ENCODE measurements at regions not wholly inside any gene's neighbourhood (a gene's known extent, or its start where the extent isn't known, plus 50 kb on each side); places are given as distances from the start of the nearest gene placed in this dataset.

DNA sequence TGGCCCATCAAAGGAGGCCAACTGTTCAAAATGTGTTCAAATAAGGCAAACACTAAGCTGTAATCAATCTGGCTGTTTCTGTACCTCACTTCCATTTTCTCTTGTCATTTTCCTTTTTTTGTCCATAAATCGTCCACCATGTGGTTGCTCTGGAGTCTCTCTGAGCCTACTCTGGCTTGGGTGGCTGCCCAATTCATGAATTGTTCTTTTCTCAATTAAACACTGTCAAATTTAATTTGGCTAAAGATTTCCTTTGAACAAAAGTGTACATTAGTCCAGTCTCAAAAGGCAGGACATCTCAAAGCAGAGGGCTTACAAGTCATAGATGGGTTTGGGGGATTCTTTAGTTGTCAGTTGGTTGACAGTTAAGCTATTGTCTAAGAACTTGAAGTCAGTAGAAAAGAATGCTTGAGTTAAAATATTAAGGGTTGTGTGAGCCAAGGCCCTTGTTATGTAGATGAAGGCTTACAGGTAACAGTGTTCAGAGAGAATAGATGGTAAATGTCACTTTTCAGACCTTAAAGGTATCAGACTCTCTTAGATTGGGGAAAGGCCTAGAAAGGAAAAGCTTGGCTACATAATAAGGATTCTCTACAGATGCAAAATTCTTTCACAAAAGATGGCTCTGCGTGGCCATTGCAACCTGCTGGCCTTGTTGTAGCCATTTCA, 831.2 kb upstream of the CDH2 start:
- Histone ChIP-seq H3K79me2 (ENCODE audit: control insufficient read depth, insufficient read depth, low read length) (no peaks in the 10 kb centered on the region), H3K4me3 (replicated peaks in 1 of 4; ENCODE audit: control extremely low read depth in 1 of 4, insufficient read depth in 1 of 4, low read depth in 3 of 4, low read length in 4 of 4) (no peak overlapping the region), H2AFZ (ENCODE audit: low read length) (no peak overlapping the region), H3K9me3 (ENCODE audit: control insufficient read depth, insufficient read depth, low read depth, low read length) (no peaks in the 10 kb centered on the region), H3K36me3 (ENCODE audit: control insufficient read depth, insufficient read depth, low read length) (no peaks in the 10 kb centered on the region), H3K9ac (ENCODE audit: insufficient read depth, low read length) (no peak overlapping the region), H4K20me1 (ENCODE audit: control insufficient read depth, extremely low read depth, insufficient read depth, low read length) (no peaks in the 10 kb centered on the region), H3K4me1 (ENCODE audit: control insufficient read depth, extremely low read depth, insufficient read depth, low read length) (no peaks in the 10 kb centered on the region), H3K4me2 (ENCODE audit: extremely low read depth, insufficient read depth, low read length) (no peak overlapping the region), H3K27ac (ENCODE audit: insufficient read depth, low read length) (no peak overlapping the region), H3K27me3 (ENCODE audit: control insufficient read depth, insufficient read depth, low read length) (no peaks in the 10 kb centered on the region)
- TF ChIP-seq EZH2 (IDR thresholded peaks at IDR 0.05; ENCODE audit: low read length, missing control alignments), result no peak
- TF ChIP-seq, protein P1, sequence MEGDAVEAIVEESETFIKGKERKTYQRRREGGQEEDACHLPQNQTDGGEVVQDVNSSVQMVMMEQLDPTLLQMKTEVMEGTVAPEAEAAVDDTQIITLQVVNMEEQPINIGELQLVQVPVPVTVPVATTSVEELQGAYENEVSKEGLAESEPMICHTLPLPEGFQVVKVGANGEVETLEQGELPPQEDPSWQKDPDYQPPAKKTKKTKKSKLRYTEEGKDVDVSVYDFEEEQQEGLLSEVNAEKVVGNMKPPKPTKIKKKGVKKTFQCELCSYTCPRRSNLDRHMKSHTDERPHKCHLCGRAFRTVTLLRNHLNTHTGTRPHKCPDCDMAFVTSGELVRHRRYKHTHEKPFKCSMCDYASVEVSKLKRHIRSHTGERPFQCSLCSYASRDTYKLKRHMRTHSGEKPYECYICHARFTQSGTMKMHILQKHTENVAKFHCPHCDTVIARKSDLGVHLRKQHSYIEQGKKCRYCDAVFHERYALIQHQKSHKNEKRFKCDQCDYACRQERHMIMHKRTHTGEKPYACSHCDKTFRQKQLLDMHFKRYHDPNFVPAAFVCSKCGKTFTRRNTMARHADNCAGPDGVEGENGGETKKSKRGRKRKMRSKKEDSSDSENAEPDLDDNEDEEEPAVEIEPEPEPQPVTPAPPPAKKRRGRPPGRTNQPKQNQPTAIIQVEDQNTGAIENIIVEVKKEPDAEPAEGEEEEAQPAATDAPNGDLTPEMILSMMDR (conservative IDR thresholded peaks at IDR 0.05 in 1 of 2, IDR thresholded peaks at IDR 0.05 in 1 of 2; ENCODE audit: low read depth in 1 of 2, low read length in 2 of 2), result no peak
- no peak for DNase-seq (ENCODE audit: low read depth in 2 of 2)

DNA sequence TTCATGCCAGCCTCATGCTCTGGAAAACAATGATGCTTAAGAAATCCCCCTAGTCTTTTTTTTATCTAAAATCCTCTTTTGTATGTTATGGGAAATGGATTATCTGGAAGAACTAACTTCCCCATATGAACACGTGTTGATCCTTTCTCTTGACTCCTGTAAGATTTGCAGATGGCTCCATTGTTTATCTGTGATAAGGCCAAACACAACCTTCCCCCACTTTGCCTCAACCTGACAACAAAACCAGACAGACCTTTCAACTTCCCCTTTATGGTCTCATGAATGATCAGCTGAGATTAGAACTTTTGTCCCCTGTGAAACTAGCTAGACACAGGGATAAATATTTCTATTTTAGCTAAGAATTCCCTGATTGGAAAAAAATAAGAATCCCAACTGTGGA, 828.0 kb upstream of the CDH2 start:
- H3K36me3 ChIP-seq (ENCODE audit: control insufficient read depth, insufficient read depth, low read length), result no peaks in the 10 kb centered on the region

DNA sequence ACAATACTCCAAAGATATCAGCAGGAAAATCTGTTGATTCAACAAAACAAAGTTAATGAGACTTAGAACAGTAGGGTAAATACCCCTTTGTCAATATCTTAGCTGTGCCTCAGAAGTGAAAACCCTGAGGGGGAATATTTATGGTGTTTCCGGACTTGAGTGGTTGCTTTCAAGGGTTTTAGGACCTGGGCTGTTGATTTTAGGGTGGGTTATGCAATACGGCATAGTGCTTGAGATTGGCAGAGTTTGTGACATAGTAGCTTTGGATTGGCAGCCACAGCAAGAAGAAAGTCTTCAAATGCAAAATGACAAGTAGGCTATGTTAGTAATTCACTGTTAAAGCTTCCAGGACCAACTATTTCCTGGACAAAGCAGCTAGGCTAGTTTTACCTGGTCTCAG, 826.3 kb upstream of the CDH2 start:
- Histone ChIP-seq H3K27ac (ENCODE audit: insufficient read depth, low read length) (no peak overlapping the region), H3K9ac (ENCODE audit: insufficient read depth, low read length) (no peak overlapping the region), H3K4me3 (replicated peaks in 1 of 4; ENCODE audit: control extremely low read depth in 1 of 4, insufficient read depth in 1 of 4, low read depth in 3 of 4, low read length in 4 of 4) (no peak overlapping the region), H2AFZ (ENCODE audit: low read length) (no peak overlapping the region), H3K4me2 (ENCODE audit: extremely low read depth, insufficient read depth, low read length) (no peak overlapping the region), H3K4me1 (ENCODE audit: control insufficient read depth, extremely low read depth, insufficient read depth, low read length) (no peaks in the 10 kb centered on the region), H3K27me3 (ENCODE audit: control insufficient read depth, insufficient read depth, low read length) (no peaks in the 10 kb centered on the region), H4K20me1 (ENCODE audit: control insufficient read depth, extremely low read depth, insufficient read depth, low read length) (no peaks in the 10 kb centered on the region), H3K79me2 (ENCODE audit: control insufficient read depth, insufficient read depth, low read length) (no peaks in the 10 kb centered on the region), H3K9me3 (ENCODE audit: control insufficient read depth, insufficient read depth, low read depth, low read length) (no peaks in the 10 kb centered on the region), H3K36me3 (ENCODE audit: control insufficient read depth, insufficient read depth, low read length) (no peaks in the 10 kb centered on the region)
- no peak for TF ChIP-seq EZH2 (IDR thresholded peaks at IDR 0.05; ENCODE audit: low read length, missing control alignments)
- TF ChIP-seq, protein P1 (conservative IDR thresholded peaks at IDR 0.05 in 1 of 2, IDR thresholded peaks at IDR 0.05 in 1 of 2; ENCODE audit: low read depth in 1 of 2, low read length in 2 of 2), result no peak
- DNase-seq (ENCODE audit: low read depth in 2 of 2), result no peak

More for the DNA sequence above, 828.0 kb upstream of the CDH2 start:
- Histone ChIP-seq H3K27me3 (ENCODE audit: control insufficient read depth, insufficient read depth, low read length) (no peaks in the 10 kb centered on the region), H3K79me2 (ENCODE audit: control insufficient read depth, insufficient read depth, low read length) (no peaks in the 10 kb centered on the region), H3K4me3 (replicated peaks in 1 of 4; ENCODE audit: control extremely low read depth in 1 of 4, insufficient read depth in 1 of 4, low read depth in 3 of 4, low read length in 4 of 4) (no peak overlapping the region), H2AFZ (ENCODE audit: low read length) (no peak overlapping the region), H4K20me1 (ENCODE audit: control insufficient read depth, extremely low read depth, insufficient read depth, low read length) (no peaks in the 10 kb centered on the region), H3K4me1 (ENCODE audit: control insufficient read depth, extremely low read depth, insufficient read depth, low read length) (no peaks in the 10 kb centered on the region), H3K27ac (ENCODE audit: insufficient read depth, low read length) (no peak overlapping the region), H3K9me3 (ENCODE audit: control insufficient read depth, insufficient read depth, low read depth, low read length) (no peaks in the 10 kb centered on the region), H3K4me2 (ENCODE audit: extremely low read depth, insufficient read depth, low read length) (no peak overlapping the region), H3K9ac (ENCODE audit: insufficient read depth, low read length) (no peak overlapping the region)
- TF ChIP-seq EZH2 (IDR thresholded peaks at IDR 0.05; ENCODE audit: low read length, missing control alignments), result no peak
- TF ChIP-seq, protein P1 (conservative IDR thresholded peaks at IDR 0.05 in 1 of 2, IDR thresholded peaks at IDR 0.05 in 1 of 2; ENCODE audit: low read depth in 1 of 2, low read length in 2 of 2), result no peak
- no peak for DNase-seq (ENCODE audit: low read depth in 2 of 2)

Data from fibroblast of lung (primary cell).